Erythroblast (primary cell): ENCODE measurements at regions not wholly inside any gene's neighbourhood (a gene's known extent, or its start where the extent isn't known, plus 50 kb on each side); places are given as distances from the start of the nearest gene placed in this dataset.
"Not testable (repeated sequence)": the region's sequence is repeated elsewhere in the genome, so short reads cannot be mapped to it uniquely, and the experiment has no call there.

ENCODE experiments used
- DNase-seq, 2 experiments: peaks; one replicate each; lab custom pipeline; 2025; lab: John Stamatoyannopoulos, UW
- GATA1 ChIP-seq: IDR thresholded peaks from 2 replicates; pipeline ENCODE4 v1.6.1; 2011; ENCODE audit warnings: low read depth, mild to moderate bottlenecking, control low read depth, low read length, moderate library complexity
- POLR2A ChIP-seq: IDR thresholded peaks from 2 replicates; pipeline ENCODE4 v1.6.1; 2011; ENCODE audit warnings: mild to moderate bottlenecking, low read length

DNA sequence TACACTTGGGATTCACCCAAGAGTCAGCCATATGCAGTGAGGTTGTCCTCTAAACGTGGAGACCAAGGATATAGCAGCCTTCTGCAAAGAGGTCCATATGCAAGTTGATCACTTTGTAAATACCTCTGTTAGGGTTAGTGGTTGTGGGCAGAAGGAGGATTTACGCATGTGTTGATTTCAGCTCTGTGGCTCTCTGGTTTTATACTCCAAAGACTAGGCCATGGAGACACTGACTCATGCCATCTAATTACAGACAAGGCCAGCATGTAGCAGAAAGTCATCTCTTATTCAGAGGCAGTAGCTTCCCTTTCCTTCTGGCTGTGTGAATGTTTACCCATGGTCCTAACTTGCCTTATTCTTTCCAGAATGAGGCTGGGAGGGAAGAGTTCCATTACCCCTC is 140.9 kb upstream of the GOLGA6L4 start:
- DNase-seq, result not testable (repeated sequence)

DNA sequence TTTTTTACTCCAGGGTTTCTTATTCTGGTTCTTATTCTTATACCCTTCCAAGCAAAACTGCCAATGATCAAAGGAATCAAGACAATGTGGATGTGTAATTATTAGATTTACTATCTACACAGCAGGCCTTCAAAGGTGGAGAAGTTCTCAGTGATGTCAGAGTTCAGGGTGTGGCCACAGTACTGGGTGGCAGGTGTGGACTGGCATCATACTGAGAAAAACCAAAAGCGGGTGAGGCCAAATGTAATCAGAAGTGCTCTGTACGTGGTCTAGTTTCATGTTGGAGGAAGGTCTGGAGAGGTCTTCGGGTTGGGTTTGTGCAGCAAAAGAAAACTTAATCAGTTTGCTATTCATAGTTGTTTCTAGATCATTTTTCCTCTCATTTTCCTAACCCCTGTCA is 138.5 kb upstream of the GOLGA6L4 start:
- not testable (repeated sequence) for DNase-seq

DNA sequence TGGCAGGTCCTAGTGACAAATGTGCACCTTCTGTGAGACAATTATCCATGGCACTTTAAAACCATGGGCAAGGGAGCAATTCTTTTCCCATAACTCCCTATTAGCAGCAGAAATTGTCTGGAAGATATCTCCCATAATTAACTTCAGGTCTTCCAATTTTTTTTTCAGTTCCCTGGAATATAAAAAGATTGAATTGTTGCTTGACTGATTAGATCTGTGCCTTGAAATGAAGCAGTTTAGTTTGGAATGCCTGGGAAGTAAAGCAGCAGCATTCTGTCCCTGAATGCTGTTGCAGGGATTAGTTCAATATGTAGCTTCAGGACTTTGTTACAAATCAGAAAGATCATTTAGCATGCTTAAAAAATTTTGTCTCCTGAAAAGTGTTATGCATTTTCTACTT is 137.0 kb upstream of the GOLGA6L4 start:
- no peak for DNase-seq
- TF ChIP-seq POLR2A (no peak), GATA1 (no peak)

DNA sequence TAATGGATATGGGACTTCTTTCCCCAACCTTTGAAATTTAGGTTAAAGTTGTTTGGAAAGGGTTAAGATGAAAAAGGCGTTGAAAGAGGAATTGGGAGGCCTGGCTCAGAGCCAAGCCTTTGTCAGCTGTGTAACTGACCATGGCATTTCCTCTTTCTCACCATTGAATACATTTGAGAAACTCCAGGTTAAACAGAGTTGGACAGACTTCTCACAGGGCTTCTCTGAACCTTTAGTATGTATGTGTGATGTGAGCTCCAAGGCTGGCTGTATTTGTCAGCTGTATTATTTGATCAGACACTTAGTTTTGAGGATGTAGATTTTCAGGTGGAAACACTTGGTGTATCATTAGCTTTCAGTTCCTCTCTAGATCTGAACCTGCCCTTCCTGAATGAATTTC is 136.4 kb upstream of the GOLGA6L4 start:
- TF ChIP-seq POLR2A (no peak), GATA1 (no peak)
- no peak for DNase-seq

- TF ChIP-seq GATA1 (no peak), POLR2A (no peak)
- no peak for DNase-seq
Measured at GRCh38 chr15:84103345-84103744, 132.2 kb upstream of the GOLGA6L4 start.

DNA sequence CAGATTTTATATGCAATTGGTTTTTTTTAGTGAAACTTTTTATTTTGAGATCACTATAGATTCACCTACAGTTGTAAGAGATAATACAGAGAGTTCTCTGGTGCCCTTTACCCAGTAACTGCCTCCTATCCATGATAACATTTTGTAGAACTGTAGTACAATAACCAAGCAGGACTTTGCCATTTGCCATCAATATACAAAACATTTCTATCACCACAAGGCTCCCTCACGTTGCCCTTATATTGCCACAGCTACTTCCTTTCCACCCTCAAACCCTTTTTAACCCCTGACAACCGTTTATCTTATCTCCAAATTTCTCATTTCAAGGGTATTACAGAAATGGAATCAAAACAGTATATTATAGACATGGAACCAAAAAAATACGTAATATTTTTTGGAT is 130.7 kb upstream of the GOLGA6L4 start:
- no peak for DNase-seq
- TF ChIP-seq POLR2A (no peak), GATA1 (no peak)

DNA sequence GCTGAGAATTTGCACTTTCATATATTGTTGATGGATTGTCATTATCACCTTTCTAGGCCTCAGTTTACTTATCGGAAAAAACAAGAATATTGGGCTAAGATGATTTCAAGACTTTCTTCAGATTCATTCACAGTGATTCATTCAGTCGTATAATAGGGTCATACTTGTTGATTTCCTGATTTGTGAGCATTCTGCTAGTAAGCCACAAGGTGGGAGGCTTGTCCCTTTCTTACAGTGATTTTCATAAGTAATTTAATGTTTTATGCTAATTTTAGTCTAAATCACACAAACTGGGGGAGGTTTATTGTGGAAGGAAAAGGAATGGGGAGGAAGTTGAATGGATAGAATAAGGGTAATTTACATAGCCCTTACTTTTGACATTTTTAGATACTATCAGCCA is 126.8 kb upstream of the GOLGA6L4 start:
- peak in 1 of 2 experiments; percentile 3 for DNase-seq
- TF ChIP-seq POLR2A (no peak), GATA1 (no peak)

DNA sequence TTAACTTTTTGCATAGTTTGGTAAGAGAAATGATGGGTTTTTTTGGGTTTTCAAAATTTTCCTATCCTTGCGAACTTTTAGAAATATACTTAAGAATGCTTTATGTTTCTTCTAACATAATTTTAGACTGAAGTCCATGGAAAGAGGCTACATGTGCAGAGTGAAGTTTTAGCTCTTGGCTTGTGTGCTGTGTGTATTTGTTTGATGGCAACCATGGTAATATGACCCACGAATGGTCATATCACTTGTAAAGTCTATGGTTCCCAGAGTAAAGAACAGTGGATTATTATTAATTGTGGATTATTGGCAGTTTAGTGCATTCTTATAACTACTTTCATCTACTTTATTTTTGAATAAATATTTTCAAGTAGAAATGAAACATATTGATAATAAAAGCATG is 124.0 kb upstream of the GOLGA6L4 start:
- TF ChIP-seq GATA1 (no peak), POLR2A (no peak)
- DNase-seq, result no peak

DNA sequence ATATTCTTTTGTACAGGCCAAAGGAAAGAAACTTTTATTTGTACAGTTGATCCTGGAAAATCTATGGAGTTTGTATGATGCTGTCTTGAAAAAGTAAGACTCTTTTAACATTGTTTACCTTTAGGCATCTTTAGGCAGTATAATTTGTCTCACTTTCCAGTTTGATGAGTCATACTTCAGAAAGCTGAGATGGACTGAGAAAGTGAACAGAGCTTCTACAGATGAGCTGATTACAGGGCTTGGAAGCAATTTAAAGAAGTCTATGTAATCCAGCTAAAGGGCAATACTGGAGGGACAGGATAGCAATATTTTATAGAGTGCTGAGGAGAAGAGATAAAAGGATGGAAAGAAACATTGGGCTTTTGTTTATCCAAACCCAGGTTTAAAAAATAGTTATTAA is 123.5 kb upstream of the GOLGA6L4 start:
- no peak for DNase-seq
- TF ChIP-seq GATA1 (no peak), POLR2A (no peak)

DNA sequence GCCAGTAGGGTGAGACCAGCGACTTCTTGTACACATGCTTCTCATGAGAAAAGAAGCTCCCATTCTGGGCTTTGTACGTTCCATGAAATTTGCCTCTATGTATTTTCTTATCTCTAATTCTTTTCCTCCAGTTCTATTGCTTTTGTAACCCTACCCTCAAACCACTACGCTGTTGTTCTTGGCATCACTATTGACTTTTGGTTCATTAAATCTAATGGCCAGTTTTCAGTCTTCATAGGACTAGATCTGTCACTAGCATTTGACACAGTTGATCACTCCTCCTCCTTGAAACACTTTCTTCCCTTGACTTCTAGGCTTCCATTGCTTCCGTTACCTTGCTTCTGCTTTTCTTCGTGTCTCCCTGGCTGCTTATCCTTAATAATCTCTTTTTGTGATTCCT is 121.7 kb upstream of the GOLGA6L4 start:
- TF ChIP-seq GATA1, result no peak
- no peak for TF ChIP-seq POLR2A
- DNase-seq, result no peak

DNA sequence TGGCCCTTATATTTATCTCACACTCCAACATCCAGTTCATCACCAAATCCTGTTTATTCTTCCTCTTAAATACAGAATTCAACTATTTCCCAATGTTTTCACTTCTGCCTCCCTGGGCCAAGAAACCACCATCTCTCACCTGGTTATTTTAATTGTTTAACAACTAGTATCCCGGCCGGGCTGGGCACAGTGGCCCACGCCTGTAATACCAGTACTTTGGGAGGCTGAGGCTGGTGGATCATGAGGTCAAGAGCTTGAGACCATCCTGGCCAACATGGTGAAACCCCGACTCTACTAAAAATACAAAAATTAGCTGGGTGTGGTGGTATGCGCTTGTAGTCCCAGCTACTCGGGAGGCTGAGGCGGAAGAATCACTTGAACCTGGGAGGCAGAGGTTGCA is 120.9 kb upstream of the GOLGA6L4 start:
- DNase-seq, result not testable (repeated sequence)

DNA sequence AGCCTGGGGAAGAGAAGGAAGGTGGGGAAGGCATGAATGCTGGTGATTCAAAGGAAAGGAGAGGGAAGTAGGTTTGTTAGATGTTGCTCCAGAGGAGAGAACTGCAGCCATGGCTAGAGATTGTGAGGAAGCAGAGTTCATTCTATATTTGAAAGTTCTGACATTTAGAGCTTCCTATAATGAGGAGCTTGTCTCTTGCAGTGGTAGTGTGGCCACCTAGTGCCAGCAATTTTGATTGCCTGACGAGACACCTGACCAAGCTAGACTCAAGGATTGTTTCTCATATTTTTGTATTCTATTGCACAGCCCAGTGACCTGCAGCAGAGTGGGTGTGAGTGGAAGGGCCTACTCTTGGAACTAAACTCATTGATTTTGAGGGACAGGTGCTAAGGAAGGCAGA is 116.2 kb upstream of the GOLGA6L4 start:
- DNase-seq, result not testable (repeated sequence)

GRCh38 chr15:84120903-84121302 is 114.7 kb upstream of the GOLGA6L4 start:
- DNase-seq, result not testable (repeated sequence)

GRCh38 chr15:84128706-84129105 is 106.9 kb upstream of the GOLGA6L4 start:
- not testable (repeated sequence) for DNase-seq

DNA sequence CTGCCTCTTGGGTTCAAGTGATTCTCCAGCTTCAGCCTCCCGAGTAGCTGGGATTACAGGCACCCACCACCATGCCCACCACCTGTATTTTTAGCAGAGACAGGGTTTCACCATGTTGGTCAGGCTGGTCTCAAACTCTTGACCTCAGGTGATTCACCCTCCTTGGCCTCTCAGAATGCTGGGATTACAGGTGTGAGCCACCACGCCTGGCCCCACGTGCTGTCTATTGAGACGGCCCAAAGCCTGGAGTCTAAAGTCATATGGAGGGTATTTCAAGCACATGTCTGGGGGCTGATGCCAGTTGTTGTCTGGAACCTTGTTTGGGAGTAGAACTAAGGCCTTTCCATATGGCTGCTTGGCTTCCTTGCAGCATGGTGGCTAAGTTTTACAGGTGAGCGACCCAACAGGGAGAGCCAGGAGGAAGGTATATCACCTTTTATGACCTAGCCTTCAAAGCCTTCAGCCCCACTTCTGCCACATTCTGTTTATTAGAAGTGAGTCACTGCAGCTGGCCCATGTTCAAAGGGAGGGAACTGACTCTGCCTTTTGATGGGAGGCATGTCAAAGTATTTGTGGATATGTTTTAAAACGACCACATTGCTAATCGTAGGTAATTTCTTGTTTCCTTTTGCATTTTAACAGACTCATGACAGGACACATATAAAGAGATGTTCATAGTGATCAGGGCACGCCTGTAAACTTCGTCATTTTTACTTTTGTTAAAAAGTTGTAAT is 105.3 kb upstream of the GOLGA6L4 start:
- not testable (repeated sequence) for DNase-seq

DNA sequence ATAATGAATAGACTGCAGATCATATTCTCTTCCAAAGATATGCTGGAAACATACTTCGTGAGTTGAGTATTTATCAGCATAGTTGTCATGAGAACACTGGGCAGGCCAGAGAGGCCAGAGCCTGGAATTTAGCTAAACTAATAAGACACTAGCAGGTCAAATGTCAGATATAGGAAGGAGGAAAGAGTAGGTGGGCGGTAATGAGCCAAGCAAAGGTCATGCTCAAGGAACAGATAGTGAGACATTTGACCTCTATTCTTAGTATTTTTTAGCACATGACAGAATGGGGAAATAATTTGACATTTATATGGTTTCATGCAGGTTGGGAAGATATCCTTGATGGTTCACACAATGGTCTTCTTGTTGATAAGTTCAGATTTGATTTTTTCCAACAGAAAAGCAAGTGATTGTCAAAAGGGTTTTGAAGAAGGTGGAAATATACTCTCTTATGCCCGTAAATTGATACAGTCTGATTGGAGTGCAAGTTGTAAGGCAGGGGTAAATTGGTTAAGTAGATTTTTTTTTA is 99.6 kb upstream of the GOLGA6L4 start:
- DNase-seq, result not testable (repeated sequence)
